SK-N-MC (cell line): ENCODE measurements at regions not wholly inside any gene's neighbourhood (a gene's known extent, or its start where the extent isn't known, plus 50 kb on each side); places are given as distances from the start of the nearest gene placed in this dataset.

Experiments
- DNase-seq: peaks from one replicate; pipeline ENCODE4 v3.0.0-alpha.2; 2011; ENCODE audit warnings: low read depth, low spot score
- H3K27ac ChIP-seq: fragments of 200-600 bp; sonication (generic); 2 replicates; pipeline ENCODE4 v1.5.1; 2016; ENCODE audit warnings: mixed run types
- H3K36me3 ChIP-seq: fragments of 200-600 bp; sonication (generic); 2 replicates; pipeline ENCODE4 v1.6.1; 2017; ENCODE audit warnings: antibody characterized with exemption, low read length, mixed read lengths; ENCODE audit not compliant: insufficient read depth
- H3K4me3 ChIP-seq: fragments of 200-600 bp; sonication (generic); 2 replicates; pipeline ENCODE4 v1.5.1; 2016
- H3K9ac ChIP-seq: fragments of 200-600 bp; sonication (generic); 2 replicates; pipeline ENCODE4 v1.8.0; 2017; ENCODE audit warnings: mixed run types, mixed read lengths; ENCODE audit not compliant: insufficient read length
- H3K9me3 ChIP-seq: fragments of 200-600 bp; sonication (generic); 2 replicates; pipeline ENCODE4 v1.6.1; 2017; ENCODE audit warnings: low read depth, mild to moderate bottlenecking, antibody characterized with exemption, low read length, moderate library complexity, mixed read lengths
- EZH2 ChIP-seq: fragments of 200-600 bp; sonication (generic); IDR thresholded peaks from one replicate; pipeline ENCODE4 v1.6.1; 2017; ENCODE audit warnings: antibody characterized with exemption
- FOXP2 ChIP-seq: optimal IDR thresholded peaks from 2 replicates; pipeline ENCODE3; 2011; ENCODE audit warnings: mild to moderate bottlenecking, moderate library complexity; ENCODE audit not compliant: insufficient read depth; ENCODE audit errors: extremely low read length, control extremely low read depth
- POLR2AphosphoS5 ChIP-seq: IDR thresholded peaks from 2 replicates; pipeline ENCODE4 v1.6.1; 2012; ENCODE audit warnings: mild to moderate bottlenecking, low read depth, low read length, borderline replicate concordance

DNA sequence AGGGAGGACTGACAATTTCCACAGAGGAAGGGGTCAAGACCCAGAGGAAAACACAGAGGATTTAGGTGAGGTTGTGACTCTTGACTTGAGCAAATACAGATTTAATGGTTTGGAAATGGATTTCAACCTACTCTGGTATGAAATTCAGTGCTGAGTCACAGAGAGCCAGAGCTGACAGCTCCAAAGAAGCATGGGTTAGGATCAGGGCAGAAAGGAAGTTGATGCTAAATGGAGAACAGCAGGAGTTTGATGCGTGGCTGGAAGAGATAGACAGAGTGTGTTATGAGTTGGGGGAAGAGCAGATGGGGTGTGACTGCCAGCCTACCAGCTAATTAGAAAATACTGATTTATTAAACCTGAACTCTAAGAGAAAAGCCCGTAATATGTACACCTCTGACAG, 272.6 kb downstream of the FOXG1 start:
- Histone ChIP-seq H3K27ac (no peak overlapping the region), H3K9me3 (no peaks in the 10 kb centered on the region), H3K36me3 (no peaks in the 10 kb centered on the region), H3K9ac (no peak overlapping the region), H3K4me3 (no peak overlapping the region)
- no peak for TF ChIP-seq FOXP2
- TF ChIP-seq EZH2: no peak
- no peak for DNase-seq

- Histone ChIP-seq H3K4me3 (no peak overlapping the region), H3K9ac (no peak overlapping the region), H3K27ac (no peak overlapping the region), H3K9me3 (no peaks in the 10 kb centered on the region), H3K36me3 (no peaks in the 10 kb centered on the region)
- DNase-seq: no peak
- TF ChIP-seq FOXP2: no peak
- no peak for TF ChIP-seq EZH2
- no peak for TF ChIP-seq POLR2AphosphoS5
Measured at GRCh38 chr14:29042551-29042950, 276.0 kb downstream of the FOXG1 start.

DNA sequence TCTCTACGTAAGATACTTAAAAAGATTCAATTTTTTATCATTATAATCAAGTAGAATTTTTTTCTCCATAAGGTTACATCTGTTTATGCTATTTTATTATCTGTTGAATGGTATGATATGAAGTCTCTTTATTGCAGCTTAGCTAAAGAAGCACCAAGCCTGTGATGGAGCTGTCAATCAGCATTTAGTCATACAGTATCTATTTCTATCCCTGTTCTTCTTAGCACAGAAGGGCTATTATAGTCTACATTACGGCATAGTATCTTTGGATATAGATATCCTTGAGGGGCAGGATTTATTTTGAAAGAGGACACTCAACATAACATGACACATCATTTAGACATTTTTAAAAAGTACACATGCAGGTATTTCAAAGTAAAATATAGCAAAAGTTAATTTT, 277.1 kb downstream of the FOXG1 start:
- no peak for DNase-seq
- Histone ChIP-seq H3K27ac (no peak overlapping the region), H3K9ac (no peak overlapping the region), H3K9me3 (no peaks in the 10 kb centered on the region), H3K36me3 (no peaks in the 10 kb centered on the region), H3K4me3 (no peak overlapping the region)
- no peak for TF ChIP-seq EZH2
- no peak for TF ChIP-seq FOXP2
- no peak for TF ChIP-seq POLR2AphosphoS5

DNA sequence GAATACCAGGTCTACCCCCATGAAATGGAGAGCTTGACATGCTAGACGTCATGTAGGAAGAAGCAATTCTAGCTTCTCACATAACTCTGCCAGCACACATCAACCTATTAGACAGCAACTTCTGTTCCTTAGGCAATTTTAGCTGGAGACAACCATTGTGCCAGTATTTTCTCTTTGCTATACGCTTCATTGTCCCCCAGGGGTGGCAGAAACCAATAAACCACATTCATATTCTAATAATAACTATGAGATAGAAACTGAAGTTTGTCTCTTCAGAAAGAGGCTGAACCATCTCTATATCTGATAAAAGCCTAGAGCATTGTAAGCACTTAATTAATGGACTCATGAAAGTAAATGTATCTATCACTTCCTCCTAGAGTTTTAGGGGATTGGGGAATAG, 278.6 kb downstream of the FOXG1 start:
- H3K36me3 ChIP-seq: no peaks in the 10 kb centered on the region
- no peak overlapping the region for H3K4me3 ChIP-seq
- no peak for DNase-seq
- no peak overlapping the region for H3K27ac ChIP-seq
- H3K9me3 ChIP-seq: no peaks in the 10 kb centered on the region
- no peak overlapping the region for H3K9ac ChIP-seq
- no peak for TF ChIP-seq EZH2
- no peak for TF ChIP-seq POLR2AphosphoS5
- no peak for TF ChIP-seq FOXP2

DNA sequence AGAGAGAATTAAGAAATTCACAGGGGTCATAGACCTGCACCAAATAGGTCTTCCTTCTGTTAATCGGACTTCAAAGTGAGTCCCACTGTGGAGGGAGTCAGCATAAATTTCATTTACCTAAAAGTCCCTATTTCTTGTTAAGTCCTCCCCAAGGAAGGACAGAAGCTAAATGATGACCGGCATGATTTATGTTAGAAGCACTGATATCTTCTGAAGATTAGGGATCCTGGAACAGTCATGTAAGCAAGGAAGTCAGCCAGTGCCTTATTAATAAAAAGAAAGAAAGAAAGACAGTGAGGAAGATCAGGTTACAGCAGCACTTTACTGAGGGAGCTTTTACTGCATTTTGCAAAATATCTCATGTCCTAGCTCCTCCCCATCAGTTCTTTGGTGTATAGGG, 287.5 kb downstream of the FOXG1 start:
- TF ChIP-seq FOXP2: no peak
- TF ChIP-seq POLR2AphosphoS5: no peak
- no peak for TF ChIP-seq EZH2
- Histone ChIP-seq H3K36me3 (no peaks in the 10 kb centered on the region), H3K4me3 (no peak overlapping the region), H3K27ac (no peak overlapping the region), H3K9ac (no peak overlapping the region), H3K9me3 (no peaks in the 10 kb centered on the region)
- DNase-seq: no peak

- H3K27ac ChIP-seq: no peak overlapping the region
- no peaks in the 10 kb centered on the region for H3K9me3 ChIP-seq
- TF ChIP-seq POLR2AphosphoS5: no peak
- TF ChIP-seq EZH2: no peak
- TF ChIP-seq FOXP2: no peak
- no peak for DNase-seq
- H3K4me3 ChIP-seq: no peak overlapping the region
- no peaks in the 10 kb centered on the region for H3K36me3 ChIP-seq
- no peak overlapping the region for H3K9ac ChIP-seq
Measured at GRCh38 chr14:29056041-29056566, 289.5 kb downstream of the FOXG1 start.

- no peak overlapping the region for H3K4me3 ChIP-seq
- no peak for DNase-seq
- H3K9ac ChIP-seq: no peak overlapping the region
- TF ChIP-seq EZH2 (no peak), FOXP2 (no peak), POLR2AphosphoS5 (no peak)
- no peaks in the 10 kb centered on the region for H3K9me3 ChIP-seq
- no peak overlapping the region for H3K27ac ChIP-seq
- no peaks in the 10 kb centered on the region for H3K36me3 ChIP-seq
Measured at GRCh38 chr14:29061702-29062101, 295.1 kb downstream of the FOXG1 start.

DNA sequence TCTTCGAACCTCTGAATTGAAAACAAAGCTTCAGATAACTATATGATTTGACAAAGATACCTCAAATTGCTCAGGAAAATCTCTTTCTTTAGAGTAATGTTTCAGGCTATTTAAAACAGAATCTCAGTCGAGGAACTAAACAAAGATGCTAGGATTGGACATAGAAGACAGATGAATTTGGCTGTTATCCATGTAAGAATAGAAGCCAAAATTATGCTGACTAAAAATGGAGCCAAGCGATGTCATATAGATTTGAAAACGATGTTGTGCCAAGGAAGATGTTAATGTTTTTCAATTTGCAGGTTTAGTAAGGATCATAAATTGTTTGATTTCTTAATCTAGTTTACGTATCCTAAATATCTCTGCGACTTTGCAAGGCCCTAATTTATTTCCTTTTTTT, 295.9 kb downstream of the FOXG1 start:
- Histone ChIP-seq H3K27ac (no peak overlapping the region), H3K9ac (no peak overlapping the region), H3K4me3 (no peak overlapping the region), H3K36me3 (no peaks in the 10 kb centered on the region), H3K9me3 (no peaks in the 10 kb centered on the region)
- DNase-seq: no peak
- TF ChIP-seq EZH2 (no peak), POLR2AphosphoS5 (no peak), FOXP2 (no peak)

GRCh38 chr14:29062976-29063375, 296.4 kb downstream of the FOXG1 start:
- DNase-seq: no peak
- Histone ChIP-seq H3K9ac (no peak overlapping the region), H3K9me3 (no peaks in the 10 kb centered on the region), H3K27ac (no peak overlapping the region), H3K4me3 (no peak overlapping the region), H3K36me3 (no peaks in the 10 kb centered on the region)
- no peak for TF ChIP-seq POLR2AphosphoS5
- TF ChIP-seq FOXP2: no peak
- no peak for TF ChIP-seq EZH2
